ENCODE measurements at regions not wholly inside any gene's neighbourhood (a gene's known extent, or its start where the extent isn't known, plus 50 kb on each side); places are given as distances from the start of the nearest gene placed in this dataset.

DNA sequence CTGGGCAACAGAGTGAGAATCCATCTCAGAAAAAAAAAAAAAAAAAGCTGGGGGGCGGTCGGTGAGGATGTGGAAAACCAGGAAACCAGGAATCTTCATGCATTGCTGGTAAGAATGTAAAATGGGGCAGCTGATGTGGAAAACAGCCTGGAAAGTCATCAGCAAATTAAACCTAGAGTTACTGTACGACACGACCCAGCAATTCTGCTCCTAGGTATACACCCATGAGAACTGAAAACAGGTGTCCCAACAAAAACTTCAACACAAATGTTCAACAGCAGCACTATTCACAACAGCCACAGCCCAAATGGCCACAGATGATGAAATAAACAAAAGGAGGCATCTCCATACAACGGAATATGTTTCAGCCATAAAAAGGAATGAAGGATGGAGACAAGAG, 97.3 kb downstream of the NCOR2 start:
- TF ChIP-seq, protein P1, sequence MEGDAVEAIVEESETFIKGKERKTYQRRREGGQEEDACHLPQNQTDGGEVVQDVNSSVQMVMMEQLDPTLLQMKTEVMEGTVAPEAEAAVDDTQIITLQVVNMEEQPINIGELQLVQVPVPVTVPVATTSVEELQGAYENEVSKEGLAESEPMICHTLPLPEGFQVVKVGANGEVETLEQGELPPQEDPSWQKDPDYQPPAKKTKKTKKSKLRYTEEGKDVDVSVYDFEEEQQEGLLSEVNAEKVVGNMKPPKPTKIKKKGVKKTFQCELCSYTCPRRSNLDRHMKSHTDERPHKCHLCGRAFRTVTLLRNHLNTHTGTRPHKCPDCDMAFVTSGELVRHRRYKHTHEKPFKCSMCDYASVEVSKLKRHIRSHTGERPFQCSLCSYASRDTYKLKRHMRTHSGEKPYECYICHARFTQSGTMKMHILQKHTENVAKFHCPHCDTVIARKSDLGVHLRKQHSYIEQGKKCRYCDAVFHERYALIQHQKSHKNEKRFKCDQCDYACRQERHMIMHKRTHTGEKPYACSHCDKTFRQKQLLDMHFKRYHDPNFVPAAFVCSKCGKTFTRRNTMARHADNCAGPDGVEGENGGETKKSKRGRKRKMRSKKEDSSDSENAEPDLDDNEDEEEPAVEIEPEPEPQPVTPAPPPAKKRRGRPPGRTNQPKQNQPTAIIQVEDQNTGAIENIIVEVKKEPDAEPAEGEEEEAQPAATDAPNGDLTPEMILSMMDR (IDR thresholded peaks at IDR 0.05; ENCODE audit: low read length) = no peak
- no peak for TF ChIP-seq EZH2 (IDR thresholded peaks at IDR 0.05; ENCODE audit: borderline replicate concordance, low read length)
